H1 (cell line): ENCODE measurements at regions not wholly inside any gene's neighbourhood (a gene's known extent, or its start where the extent isn't known, plus 50 kb on each side); places are given as distances from the start of the nearest gene placed in this dataset.
"Not testable (repeated sequence)": the region's sequence is repeated elsewhere in the genome, so short reads cannot be mapped to it uniquely, and the experiment has no call there.

Source experiments
- ATF3 ChIP-seq: IDR thresholded peaks from 2 replicates; pipeline ENCODE4 v1.6.1; 2011; ENCODE audit warnings: low read depth, mild to moderate bottlenecking, low read length; ENCODE audit not compliant: insufficient read depth
- BACH1 ChIP-seq: IDR thresholded peaks from 2 replicates; pipeline ENCODE4 v1.6.1; 2012; ENCODE audit warnings: low read length, improper control_type of control experiment
- CTBP2 ChIP-seq: IDR thresholded peaks from 2 replicates; pipeline ENCODE4 v1.7.0; 2011; ENCODE audit warnings: borderline replicate concordance, mild to moderate bottlenecking, moderate library complexity, mixed read lengths, low read length; ENCODE audit not compliant: insufficient read depth, insufficient read length
- E2F6 ChIP-seq: IDR thresholded peaks from 2 replicates; pipeline ENCODE4 v1.6.1; 2012; ENCODE audit warnings: inconsistent platforms
- EGR1 ChIP-seq: IDR thresholded peaks from 2 replicates; pipeline ENCODE4 v1.6.1; 2011; ENCODE audit warnings: low read depth, low read length, borderline replicate concordance
- EZH2 ChIP-seq: fragments of 200-600 bp; sonication (generic); IDR thresholded peaks from 2 replicates; pipeline ENCODE4 v1.7.1; 2012; ENCODE audit warnings: low read depth, mild to moderate bottlenecking, moderate library complexity, low read length, inconsistent platforms; ENCODE audit not compliant: severe bottlenecking
- POLR2A ChIP-seq, 2 experiments: IDR thresholded peaks; 1 replicate in 1 of 2; 2 replicates in 1 of 2; pipeline ENCODE4 v1.6.1; 2011; ENCODE audit warnings: low read depth in 2 of 2, low read length in 2 of 2, mild to moderate bottlenecking in 2 of 2; ENCODE audit errors: control extremely low read depth in 1 of 2
- POLR2AphosphoS5 ChIP-seq: IDR thresholded peaks from 2 replicates; pipeline ENCODE4 v1.6.1; 2011; ENCODE audit warnings: low read depth, low read length
- RNF2 ChIP-seq: fragments of 200-900, 300-1000 bp; sonication (generic); IDR thresholded peaks from 2 replicates; pipeline ENCODE4 v1.7.1; 2016; ENCODE audit warnings: borderline replicate concordance, low read depth, mild to moderate bottlenecking, antibody characterized with exemption, low read length; ENCODE audit not compliant: poor library complexity, severe bottlenecking; ENCODE audit errors: missing control alignments
- SP1 ChIP-seq: IDR thresholded peaks from 2 replicates; pipeline ENCODE4 v1.6.1; 2011; ENCODE audit warnings: low read depth, low read length

GRCh38 chr1:145519302-145519701, 88.5 kb upstream of the GPR89A start:
- not testable (repeated sequence) for TF ChIP-seq BACH1; POLR2A (IDR thresholded peaks at IDR 0.05; ENCODE audit: control extremely low read depth in 1 of 2, low read depth in 2 of 2, low read length in 2 of 2); POLR2AphosphoS5; SP1; CTBP2; RNF2; EGR1; E2F6; ATF3; EZH2
